SK-N-MC (cell line): ENCODE measurements at regions not wholly inside any gene's neighbourhood (a gene's known extent, or its start where the extent isn't known, plus 50 kb on each side); places are given as distances from the start of the nearest gene placed in this dataset.

ENCODE experiments used
- EZH2 ChIP-seq: fragments of 200-600 bp; sonication (generic); IDR thresholded peaks from one replicate; pipeline ENCODE4 v1.6.1; 2017; ENCODE audit warnings: antibody characterized with exemption
- POLR2AphosphoS5 ChIP-seq: IDR thresholded peaks from 2 replicates; pipeline ENCODE4 v1.6.1; 2012; ENCODE audit warnings: mild to moderate bottlenecking, low read depth, low read length, borderline replicate concordance

GRCh38 chr4:52263607-52264006, 212.5 kb downstream of the SPATA18 start:
- TF ChIP-seq POLR2AphosphoS5 = no peak
- no peak for TF ChIP-seq EZH2
